ENCODE measurements at regions not wholly inside any gene's neighbourhood (a gene's known extent, or its start where the extent isn't known, plus 50 kb on each side); places are given as distances from the start of the nearest gene placed in this dataset.

GRCh38 chr5:159451197-159452052 is 121.1 kb upstream of the IL12B start:
- Mint-ChIP-seq H3K27ac (peak overlapping the region; percentile 61), H3K27me3 (peaks cover 3% of the 10 kb centered on the region), H3K9me3 (ENCODE audit: low read depth) (no peaks in the 10 kb centered on the region), H3K36me3 (ENCODE audit: insufficient read depth) (no peaks in the 10 kb centered on the region), H3K4me3 (ENCODE audit: low read depth) (no peak overlapping the region), H3K4me1 (ENCODE audit: low read depth) (peaks cover 5% of the 10 kb centered on the region)
- no peak for DNase-seq (ENCODE audit: low spot score, unreplicated experiment)
- no peak for TF ChIP-seq CTCF (IDR thresholded peaks at IDR 0.05; ENCODE audit: unreplicated experiment)

GRCh38 chr5:159452480-159453167 is 122.3 kb upstream of the IL12B start:
- Mint-ChIP-seq H3K9me3 (ENCODE audit: low read depth) (no peaks in the 10 kb centered on the region), H3K4me3 (ENCODE audit: low read depth) (no peak overlapping the region), H3K27me3 (peaks cover 3% of the 10 kb centered on the region), H3K27ac (no peak overlapping the region), H3K4me1 (ENCODE audit: low read depth) (peaks cover 5% of the 10 kb centered on the region), H3K36me3 (ENCODE audit: insufficient read depth) (no peaks in the 10 kb centered on the region)
- no peak for DNase-seq (ENCODE audit: low spot score, unreplicated experiment)
- TF ChIP-seq CTCF (IDR thresholded peaks at IDR 0.05; ENCODE audit: unreplicated experiment), result no peak

- Mint-ChIP-seq H3K9me3 (ENCODE audit: low read depth) (no peaks in the 10 kb centered on the region), H3K4me3 (ENCODE audit: low read depth) (no peak overlapping the region), H3K4me1 (ENCODE audit: low read depth) (peaks cover 5% of the 10 kb centered on the region), H3K27me3 (peaks cover 3% of the 10 kb centered on the region), H3K36me3 (ENCODE audit: insufficient read depth) (no peaks in the 10 kb centered on the region), H3K27ac (no peak overlapping the region)
- no peak for DNase-seq (ENCODE audit: low spot score, unreplicated experiment)
- TF ChIP-seq CTCF (IDR thresholded peaks at IDR 0.05; ENCODE audit: unreplicated experiment), result no peak
These were observed 122.9 kb upstream of the IL12B start for GRCh38 chr5:159453209-159453608.

GRCh38 chr5:159456261-159456660 is 126.0 kb upstream of the IL12B start:
- H3K4me3 Mint-ChIP-seq (ENCODE audit: low read depth), result no peak overlapping the region
- peaks cover under 1% of the 10 kb centered on the region for H3K27me3 Mint-ChIP-seq
- H3K9me3 Mint-ChIP-seq (ENCODE audit: low read depth), result no peaks in the 10 kb centered on the region
- H3K4me1 Mint-ChIP-seq (ENCODE audit: low read depth), result peaks cover 5% of the 10 kb centered on the region
- DNase-seq (ENCODE audit: low spot score, unreplicated experiment), result no peak
- no peaks in the 10 kb centered on the region for H3K36me3 Mint-ChIP-seq (ENCODE audit: insufficient read depth)
- H3K27ac Mint-ChIP-seq, result no peak overlapping the region
- TF ChIP-seq CTCF (IDR thresholded peaks at IDR 0.05; ENCODE audit: unreplicated experiment), result no peak

- H3K27me3 Mint-ChIP-seq, result no peaks in the 10 kb centered on the region
- H3K9me3 Mint-ChIP-seq (ENCODE audit: low read depth), result no peaks in the 10 kb centered on the region
- H3K36me3 Mint-ChIP-seq (ENCODE audit: insufficient read depth), result no peaks in the 10 kb centered on the region
- no peak for DNase-seq (ENCODE audit: low spot score, unreplicated experiment)
- H3K4me1 Mint-ChIP-seq (ENCODE audit: low read depth), result peaks cover 5% of the 10 kb centered on the region
- H3K27ac Mint-ChIP-seq, result no peak overlapping the region
- H3K4me3 Mint-ChIP-seq (ENCODE audit: low read depth), result no peak overlapping the region
- no peak for TF ChIP-seq CTCF (IDR thresholded peaks at IDR 0.05; ENCODE audit: unreplicated experiment)
These were observed 126.6 kb upstream of the IL12B start for GRCh38 chr5:159456722-159457465.
